H1 (cell line): ENCODE measurements at regions not wholly inside any gene's neighbourhood (a gene's known extent, or its start where the extent isn't known, plus 50 kb on each side); places are given as distances from the start of the nearest gene placed in this dataset.

Source experiments
- CBX8 ChIP-seq: fragments of 300-800, 300-1000 bp; sonication (generic); IDR thresholded peaks from 2 replicates; pipeline ENCODE4 v1.7.1; 2016; ENCODE audit warnings: low read depth, low read length, borderline replicate concordance
- CTBP2 ChIP-seq: IDR thresholded peaks from 2 replicates; pipeline ENCODE4 v1.7.0; 2011; ENCODE audit warnings: borderline replicate concordance, mild to moderate bottlenecking, moderate library complexity, mixed read lengths, low read length; ENCODE audit not compliant: insufficient read depth, insufficient read length
- EZH2 ChIP-seq: fragments of 200-600 bp; sonication (generic); IDR thresholded peaks from 2 replicates; pipeline ENCODE4 v1.7.1; 2012; ENCODE audit warnings: low read depth, mild to moderate bottlenecking, moderate library complexity, low read length, inconsistent platforms; ENCODE audit not compliant: severe bottlenecking
- HDAC2 ChIP-seq, 2 experiments: fragments of 300-600 bp in 1 of 2; sonication (generic) in 1 of 2; IDR thresholded peaks; 2 replicates each; pipeline ENCODE4 v1.6.1; 2011 to 2012; ENCODE audit warnings: low read depth in 2 of 2, low read length in 2 of 2, mild to moderate bottlenecking in 2 of 2, moderate library complexity in 2 of 2, borderline replicate concordance in 1 of 2, inconsistent platforms in 1 of 2
- KDM4A ChIP-seq: IDR thresholded peaks from one replicate; pipeline ENCODE4 v1.7.1; 2012; ENCODE audit warnings: low read depth, mild to moderate bottlenecking, moderate library complexity, low read length, inconsistent platforms; ENCODE audit not compliant: severe bottlenecking
- RFX5 ChIP-seq: IDR thresholded peaks from 2 replicates; pipeline ENCODE4 v1.6.1; 2011; ENCODE audit warnings: low read depth, low read length, improper control_type of control experiment, borderline replicate concordance
- SIN3A ChIP-seq, 2 experiments: IDR thresholded peaks in 1 of 2; conservative IDR thresholded peaks in 1 of 2; 2 replicates each; pipeline ENCODE4 v1.6.1; 2011 to 2012; ENCODE audit warnings: low read length in 2 of 2, improper control_type of control experiment in 1 of 2, low read depth in 1 of 2, mild to moderate bottlenecking in 1 of 2
- SP1 ChIP-seq: IDR thresholded peaks from 2 replicates; pipeline ENCODE4 v1.6.1; 2011; ENCODE audit warnings: low read depth, low read length
- TBP ChIP-seq: IDR thresholded peaks from 2 replicates; pipeline ENCODE4 v1.6.1; 2011; ENCODE audit warnings: low read depth, low read length, improper control_type of control experiment

- TF ChIP-seq CBX8 (no peak), KDM4A (no peak), HDAC2 (IDR thresholded peaks at IDR 0.05; ENCODE audit: borderline replicate concordance in 1 of 2, low read depth in 2 of 2, low read length in 2 of 2) (no peak), RFX5 (no peak), EZH2 (no peak), SP1 (no peak), SIN3A (conservative IDR thresholded peaks at IDR 0.05 in 1 of 2, IDR thresholded peaks at IDR 0.05 in 1 of 2; ENCODE audit: low read depth in 1 of 2, low read length in 2 of 2) (no peak), TBP (no peak), CTBP2 (no peak)
Measured at GRCh38 chr1:98452162-98452561, 209.4 kb upstream of the SNX7 start (continued).
